ENCODE measurements at regions not wholly inside any gene's neighbourhood (a gene's known extent, or its start where the extent isn't known, plus 50 kb on each side); places are given as distances from the start of the nearest gene placed in this dataset.

- in situ Hi-C loops (cut with HindIII; ENCODE audit: low pct_ligation_motif_present, low sequenced_read_pairs), result no loop called here
- Histone ChIP-seq H3K27me3 (replicated peaks) (no peaks in the 10 kb centered on the region), H3K27ac (no peak overlapping the region), H3K4me3 (ENCODE audit: low read depth, low read length) (no peak overlapping the region), H3K36me3 (replicated peaks) (no peaks in the 10 kb centered on the region)
- TF ChIP-seq, protein P1, sequence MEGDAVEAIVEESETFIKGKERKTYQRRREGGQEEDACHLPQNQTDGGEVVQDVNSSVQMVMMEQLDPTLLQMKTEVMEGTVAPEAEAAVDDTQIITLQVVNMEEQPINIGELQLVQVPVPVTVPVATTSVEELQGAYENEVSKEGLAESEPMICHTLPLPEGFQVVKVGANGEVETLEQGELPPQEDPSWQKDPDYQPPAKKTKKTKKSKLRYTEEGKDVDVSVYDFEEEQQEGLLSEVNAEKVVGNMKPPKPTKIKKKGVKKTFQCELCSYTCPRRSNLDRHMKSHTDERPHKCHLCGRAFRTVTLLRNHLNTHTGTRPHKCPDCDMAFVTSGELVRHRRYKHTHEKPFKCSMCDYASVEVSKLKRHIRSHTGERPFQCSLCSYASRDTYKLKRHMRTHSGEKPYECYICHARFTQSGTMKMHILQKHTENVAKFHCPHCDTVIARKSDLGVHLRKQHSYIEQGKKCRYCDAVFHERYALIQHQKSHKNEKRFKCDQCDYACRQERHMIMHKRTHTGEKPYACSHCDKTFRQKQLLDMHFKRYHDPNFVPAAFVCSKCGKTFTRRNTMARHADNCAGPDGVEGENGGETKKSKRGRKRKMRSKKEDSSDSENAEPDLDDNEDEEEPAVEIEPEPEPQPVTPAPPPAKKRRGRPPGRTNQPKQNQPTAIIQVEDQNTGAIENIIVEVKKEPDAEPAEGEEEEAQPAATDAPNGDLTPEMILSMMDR (IDR thresholded peaks at IDR 0.05; ENCODE audit: low read depth, low read length, missing control alignments), result no peak
- DNase-seq, result no peak
Measured at GRCh38 chr20:40109136-40109535, 579.9 kb downstream of the MAFB start.

- no peak for DNase-seq
- H3K27ac ChIP-seq, result no peak overlapping the region
- TF ChIP-seq, protein P1 (IDR thresholded peaks at IDR 0.05; ENCODE audit: low read depth, low read length, missing control alignments), result no peak
- no peaks in the 10 kb centered on the region for H3K27me3 ChIP-seq (replicated peaks)
- in situ Hi-C loops (cut with HindIII; ENCODE audit: low pct_ligation_motif_present, low sequenced_read_pairs), result no loop called here
- no peak overlapping the region for H3K4me3 ChIP-seq (ENCODE audit: low read depth, low read length)
- H3K36me3 ChIP-seq (replicated peaks), result no peaks in the 10 kb centered on the region
Measured at GRCh38 chr20:40108321-40108720, 580.7 kb downstream of the MAFB start.

- TF ChIP-seq, protein P1 (IDR thresholded peaks at IDR 0.05; ENCODE audit: low read depth, low read length, missing control alignments), result no peak
- in situ Hi-C loops (cut with HindIII; ENCODE audit: low pct_ligation_motif_present, low sequenced_read_pairs), result no loop called here
- no peak for DNase-seq
- Histone ChIP-seq H3K27ac (no peak overlapping the region), H3K36me3 (replicated peaks) (no peaks in the 10 kb centered on the region), H3K27me3 (replicated peaks) (no peaks in the 10 kb centered on the region), H3K4me3 (ENCODE audit: low read depth, low read length) (no peak overlapping the region)
Measured at GRCh38 chr20:40104959-40105358, 584.1 kb downstream of the MAFB start.

GRCh38 chr20:40103420-40103819 is 585.6 kb downstream of the MAFB start:
- TF ChIP-seq, protein P1 (IDR thresholded peaks at IDR 0.05; ENCODE audit: low read depth, low read length, missing control alignments), result no peak
- Histone ChIP-seq H3K4me3 (ENCODE audit: low read depth, low read length) (no peak overlapping the region), H3K27ac (no peak overlapping the region), H3K36me3 (replicated peaks) (no peaks in the 10 kb centered on the region), H3K27me3 (replicated peaks) (no peaks in the 10 kb centered on the region)
- in situ Hi-C loops (cut with HindIII; ENCODE audit: low pct_ligation_motif_present, low sequenced_read_pairs), result no loop called here
- DNase-seq, result no peak

GRCh38 chr20:40101560-40101959 is 587.5 kb downstream of the MAFB start:
- H3K36me3 ChIP-seq (replicated peaks), result no peaks in the 10 kb centered on the region
- in situ Hi-C loops (cut with HindIII; ENCODE audit: low pct_ligation_motif_present, low sequenced_read_pairs), result no loop called here
- TF ChIP-seq, protein P1 (IDR thresholded peaks at IDR 0.05; ENCODE audit: low read depth, low read length, missing control alignments), result no peak

GRCh38 chr20:40100261-40100660 is 588.8 kb downstream of the MAFB start:
- no peak for DNase-seq
- no peaks in the 10 kb centered on the region for H3K27me3 ChIP-seq (replicated peaks)
- H3K4me3 ChIP-seq (ENCODE audit: low read depth, low read length), result no peak overlapping the region
- TF ChIP-seq, protein P1 (IDR thresholded peaks at IDR 0.05; ENCODE audit: low read depth, low read length, missing control alignments), result no peak
- no peaks in the 10 kb centered on the region for H3K36me3 ChIP-seq (replicated peaks)
- no peak overlapping the region for H3K27ac ChIP-seq
- in situ Hi-C loops (cut with HindIII; ENCODE audit: low pct_ligation_motif_present, low sequenced_read_pairs), result no loop called here

More at GRCh38 chr20:40101560-40101959, 587.5 kb downstream of the MAFB start:
- DNase-seq, result no peak
- no peaks in the 10 kb centered on the region for H3K27me3 ChIP-seq (replicated peaks)
- H3K27ac ChIP-seq, result no peak overlapping the region
- H3K4me3 ChIP-seq (ENCODE audit: low read depth, low read length), result no peak overlapping the region
